ENCODE measurements at regions not wholly inside any gene's neighbourhood (a gene's known extent, or its start where the extent isn't known, plus 50 kb on each side); places are given as distances from the start of the nearest gene placed in this dataset.

GRCh38 chr9:134230092-134230941 is 66.0 kb upstream of the RNU6ATAC start:
- TF ChIP-seq CTCF (IDR thresholded peaks at IDR 0.05) (no peak), POLR2A (IDR thresholded peaks at IDR 0.05) (no peak)
